ENCODE measurements at regions not wholly inside any gene's neighbourhood (a gene's known extent, or its start where the extent isn't known, plus 50 kb on each side); places are given as distances from the start of the nearest gene placed in this dataset.

DNA sequence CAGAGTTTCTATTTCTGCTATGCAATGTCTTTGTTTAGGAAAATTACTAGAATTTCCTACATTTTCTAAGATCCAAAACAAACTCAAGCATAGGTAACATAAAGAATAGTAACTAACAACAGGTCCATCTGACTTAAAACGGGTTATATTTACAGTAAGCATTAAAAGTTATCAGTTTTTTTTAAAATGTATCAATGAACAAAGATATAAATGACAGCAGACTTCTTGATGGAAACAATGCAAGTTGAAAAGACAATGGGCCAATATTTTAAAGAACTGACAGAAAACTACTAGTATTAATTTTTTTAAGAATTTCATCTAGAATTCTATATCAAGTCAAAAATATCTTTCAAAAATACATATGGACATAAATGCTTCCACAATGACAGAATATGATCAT, 367.1 kb upstream of the MGAT4C start:
- TF ChIP-seq, protein P1, sequence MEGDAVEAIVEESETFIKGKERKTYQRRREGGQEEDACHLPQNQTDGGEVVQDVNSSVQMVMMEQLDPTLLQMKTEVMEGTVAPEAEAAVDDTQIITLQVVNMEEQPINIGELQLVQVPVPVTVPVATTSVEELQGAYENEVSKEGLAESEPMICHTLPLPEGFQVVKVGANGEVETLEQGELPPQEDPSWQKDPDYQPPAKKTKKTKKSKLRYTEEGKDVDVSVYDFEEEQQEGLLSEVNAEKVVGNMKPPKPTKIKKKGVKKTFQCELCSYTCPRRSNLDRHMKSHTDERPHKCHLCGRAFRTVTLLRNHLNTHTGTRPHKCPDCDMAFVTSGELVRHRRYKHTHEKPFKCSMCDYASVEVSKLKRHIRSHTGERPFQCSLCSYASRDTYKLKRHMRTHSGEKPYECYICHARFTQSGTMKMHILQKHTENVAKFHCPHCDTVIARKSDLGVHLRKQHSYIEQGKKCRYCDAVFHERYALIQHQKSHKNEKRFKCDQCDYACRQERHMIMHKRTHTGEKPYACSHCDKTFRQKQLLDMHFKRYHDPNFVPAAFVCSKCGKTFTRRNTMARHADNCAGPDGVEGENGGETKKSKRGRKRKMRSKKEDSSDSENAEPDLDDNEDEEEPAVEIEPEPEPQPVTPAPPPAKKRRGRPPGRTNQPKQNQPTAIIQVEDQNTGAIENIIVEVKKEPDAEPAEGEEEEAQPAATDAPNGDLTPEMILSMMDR (IDR thresholded peaks at IDR 0.05) = no peak
- TF ChIP-seq POLR2A (IDR thresholded peaks at IDR 0.05) = no peak
